Activated B cell treated with CpG ODN at 0.5 μM for 24 hours (primary cell): ENCODE measurements at regions not wholly inside any gene's neighbourhood (a gene's known extent, or its start where the extent isn't known, plus 50 kb on each side); places are given as distances from the start of the nearest gene placed in this dataset.

Experiments
- ATAC-seq: fragments of 200-7000 bp; cut with Tn5 transposase; one replicate; pipeline ENCODE4 v1.10.0; 2021; ENCODE audit warnings: low read depth, mild to moderate bottlenecking, moderate library complexity
- CTCF ChIA-PET: fragments of 350-600 bp; sonication (Branson Sonifier 250); formaldehyde crosslinking; loops from one replicate; lab custom pipeline; 2021; ENCODE audit warnings: antibody characterized with exemption; lab: Charles Lee
- POLR2A ChIA-PET: fragments of 350-600 bp; sonication (Branson Sonifier 250); formaldehyde crosslinking; loops from one replicate; lab custom pipeline; 2021; ENCODE audit warnings: antibody characterized with exemption; lab: Charles Lee
- DNase-seq: peaks from one replicate; pipeline ENCODE4 v3.0.0; 2022
- H3K27ac Mint-ChIP-seq: one replicate; pipeline ENCODE4 v1.8.0; 2020; ENCODE audit warnings: mixed read lengths
- H3K27me3 Mint-ChIP-seq: one replicate; pipeline ENCODE4 v1.8.0; 2021; ENCODE audit warnings: mixed read lengths
- H3K36me3 Mint-ChIP-seq: one replicate; pipeline ENCODE4 v1.8.0; 2021; ENCODE audit warnings: low read depth, mixed read lengths
- H3K4me1 Mint-ChIP-seq: one replicate; pipeline ENCODE4 v1.8.0; 2021; ENCODE audit warnings: mixed read lengths
- H3K4me3 Mint-ChIP-seq: one replicate; pipeline ENCODE4 v1.8.0; 2020; ENCODE audit warnings: mild to moderate bottlenecking, mixed read lengths
- H3K9me3 Mint-ChIP-seq: one replicate; pipeline ENCODE4 v1.8.0; 2020; ENCODE audit warnings: mixed read lengths
- intact Hi-C: fragments of 100-400 bp; cut with micrococcal nuclease; formaldehyde crosslinking; loops from one replicate; pipeline ENCODE4 v1.15.1; 2024
- TF ChIP-seq, protein P1 (sequence below): fragments of 200-600 bp; IDR thresholded peaks from one replicate; pipeline ENCODE4 v1.8.0; 2022; ENCODE audit warnings: antibody characterized with exemption, mild to moderate bottlenecking

DNA sequence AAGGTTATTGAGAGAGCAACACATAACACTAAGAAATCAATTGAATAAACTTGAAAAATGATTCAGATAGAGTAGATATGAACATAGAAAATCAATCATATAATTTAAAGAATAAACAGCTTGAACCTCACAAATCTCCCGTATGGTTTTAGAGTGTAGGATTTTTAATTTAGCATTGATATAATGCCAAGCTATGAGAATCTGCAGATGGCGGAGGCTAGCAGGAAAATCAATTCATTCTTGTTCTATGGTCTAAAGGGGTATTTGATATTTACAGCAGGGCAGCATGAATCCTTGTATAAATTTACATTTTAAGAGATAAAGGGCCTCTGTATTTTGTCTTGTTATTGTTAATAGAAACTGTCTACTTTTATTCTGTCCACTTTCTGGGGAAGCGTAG lies 797.0 kb downstream of the GALR1 start:
- Mint-ChIP-seq H3K4me1 (no peaks in the 10 kb centered on the region), H3K36me3 (no peaks in the 10 kb centered on the region), H3K27ac (no peak overlapping the region), H3K9me3 (peaks cover 4% of the 10 kb centered on the region), H3K4me3 (no peak overlapping the region), H3K27me3 (no peaks in the 10 kb centered on the region)
- intact Hi-C loops, result no loop called here
- TF ChIP-seq, protein P1, sequence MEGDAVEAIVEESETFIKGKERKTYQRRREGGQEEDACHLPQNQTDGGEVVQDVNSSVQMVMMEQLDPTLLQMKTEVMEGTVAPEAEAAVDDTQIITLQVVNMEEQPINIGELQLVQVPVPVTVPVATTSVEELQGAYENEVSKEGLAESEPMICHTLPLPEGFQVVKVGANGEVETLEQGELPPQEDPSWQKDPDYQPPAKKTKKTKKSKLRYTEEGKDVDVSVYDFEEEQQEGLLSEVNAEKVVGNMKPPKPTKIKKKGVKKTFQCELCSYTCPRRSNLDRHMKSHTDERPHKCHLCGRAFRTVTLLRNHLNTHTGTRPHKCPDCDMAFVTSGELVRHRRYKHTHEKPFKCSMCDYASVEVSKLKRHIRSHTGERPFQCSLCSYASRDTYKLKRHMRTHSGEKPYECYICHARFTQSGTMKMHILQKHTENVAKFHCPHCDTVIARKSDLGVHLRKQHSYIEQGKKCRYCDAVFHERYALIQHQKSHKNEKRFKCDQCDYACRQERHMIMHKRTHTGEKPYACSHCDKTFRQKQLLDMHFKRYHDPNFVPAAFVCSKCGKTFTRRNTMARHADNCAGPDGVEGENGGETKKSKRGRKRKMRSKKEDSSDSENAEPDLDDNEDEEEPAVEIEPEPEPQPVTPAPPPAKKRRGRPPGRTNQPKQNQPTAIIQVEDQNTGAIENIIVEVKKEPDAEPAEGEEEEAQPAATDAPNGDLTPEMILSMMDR, result no peak
- DNase-seq (no peak), ATAC-seq (no peak)
- ChIA-PET POLR2A (no interaction called here), CTCF (interaction anchor here (1.5 kb wide), 1 partner anchor 8 kb away, joined by 3 read pairs; no protein-coding TSS in a partner anchor)

DNA sequence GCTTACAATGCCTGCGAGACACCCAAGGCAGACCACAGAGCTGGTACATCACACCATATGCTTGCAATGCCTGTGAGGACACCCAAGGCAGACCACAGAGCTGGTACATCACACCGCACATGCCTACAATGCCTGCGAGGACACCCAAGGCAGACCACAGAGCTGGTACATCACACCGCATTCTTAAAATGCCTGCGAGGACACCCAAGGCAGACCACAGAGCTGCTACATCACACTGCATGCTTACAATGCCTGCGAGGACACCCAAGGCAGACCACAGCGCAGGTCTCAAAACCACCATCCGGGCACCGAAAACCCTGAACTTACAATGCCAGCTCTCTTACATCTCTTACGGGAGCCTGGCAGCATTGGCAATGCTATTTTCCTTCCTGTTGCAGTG lies 799.6 kb downstream of the GALR1 start:
- H3K36me3 Mint-ChIP-seq, result no peaks in the 10 kb centered on the region

DNA sequence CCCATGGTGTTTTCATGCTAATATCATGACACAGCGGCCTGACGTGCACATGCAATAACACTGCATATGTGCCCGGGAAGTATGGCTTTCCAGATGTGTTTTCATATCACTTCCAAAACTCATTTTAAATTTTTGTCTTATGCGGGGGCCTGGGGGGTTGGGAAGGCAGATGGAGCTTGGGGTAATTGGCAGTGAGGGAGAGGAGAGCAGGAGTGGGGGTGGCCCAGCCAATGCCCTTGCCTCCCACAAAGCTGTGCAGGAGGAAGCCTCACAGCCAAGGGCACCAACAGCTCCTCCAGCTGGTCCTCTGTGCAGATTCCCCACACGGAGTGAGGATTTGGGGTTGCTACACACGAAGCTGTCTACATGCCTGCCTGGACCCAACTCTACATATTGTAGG lies 805.2 kb downstream of the GALR1 start:
- POLR2A ChIA-PET, result no interaction called here
- Mint-ChIP-seq H3K36me3 (no peaks in the 10 kb centered on the region), H3K27me3 (no peaks in the 10 kb centered on the region), H3K9me3 (no peaks in the 10 kb centered on the region), H3K4me3 (no peak overlapping the region), H3K27ac (no peak overlapping the region), H3K4me1 (no peaks in the 10 kb centered on the region)
- intact Hi-C loops, result no loop called here
- CTCF ChIA-PET, result interaction anchor here (1.2 kb wide), 1 partner anchor 9 kb away, joined by 3 read pairs; no protein-coding TSS in a partner anchor
- TF ChIP-seq, protein P1, result no peak
- DNase-seq (no peak), ATAC-seq (no peak)

More for the DNA sequence above, 799.6 kb downstream of the GALR1 start:
- TF ChIP-seq, protein P1, result no peak
- Mint-ChIP-seq H3K4me3 (no peak overlapping the region), H3K9me3 (no peaks in the 10 kb centered on the region), H3K4me1 (no peaks in the 10 kb centered on the region), H3K27ac (no peak overlapping the region), H3K27me3 (no peaks in the 10 kb centered on the region)
- ChIA-PET POLR2A (no interaction called here), CTCF (no interaction called here)
- intact Hi-C loops, result no loop called here
- ATAC-seq, result no peak
- DNase-seq, result no peak

DNA sequence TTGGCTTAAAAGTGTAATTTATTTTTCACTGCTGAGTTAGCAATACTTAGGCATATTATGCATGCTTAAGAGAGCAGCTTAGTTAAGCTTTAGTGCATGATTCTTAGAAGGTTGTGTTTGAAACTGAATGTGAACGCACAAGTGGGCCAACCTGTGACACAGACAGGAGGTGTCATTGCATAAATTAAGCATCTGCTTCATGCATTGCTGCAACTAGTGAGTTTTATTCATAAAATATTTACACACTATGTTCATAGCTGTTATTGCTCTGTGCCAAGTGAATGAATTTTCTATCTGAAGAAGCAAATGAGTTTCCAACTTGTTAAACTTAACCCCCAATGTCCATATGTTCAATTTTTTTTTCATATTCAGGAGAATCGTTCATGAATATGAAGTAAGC lies 806.4 kb downstream of the GALR1 start:
- POLR2A ChIA-PET, result no interaction called here
- DNase-seq (no peak), ATAC-seq (no peak)
- no peaks in the 10 kb centered on the region for H3K9me3 Mint-ChIP-seq
- no peak overlapping the region for H3K27ac Mint-ChIP-seq
- CTCF ChIA-PET, result no interaction called here
- no peaks in the 10 kb centered on the region for H3K27me3 Mint-ChIP-seq
- H3K4me3 Mint-ChIP-seq, result no peak overlapping the region
- TF ChIP-seq, protein P1, result no peak
- intact Hi-C loops, result no loop called here
- no peaks in the 10 kb centered on the region for H3K4me1 Mint-ChIP-seq
- no peaks in the 10 kb centered on the region for H3K36me3 Mint-ChIP-seq

DNA sequence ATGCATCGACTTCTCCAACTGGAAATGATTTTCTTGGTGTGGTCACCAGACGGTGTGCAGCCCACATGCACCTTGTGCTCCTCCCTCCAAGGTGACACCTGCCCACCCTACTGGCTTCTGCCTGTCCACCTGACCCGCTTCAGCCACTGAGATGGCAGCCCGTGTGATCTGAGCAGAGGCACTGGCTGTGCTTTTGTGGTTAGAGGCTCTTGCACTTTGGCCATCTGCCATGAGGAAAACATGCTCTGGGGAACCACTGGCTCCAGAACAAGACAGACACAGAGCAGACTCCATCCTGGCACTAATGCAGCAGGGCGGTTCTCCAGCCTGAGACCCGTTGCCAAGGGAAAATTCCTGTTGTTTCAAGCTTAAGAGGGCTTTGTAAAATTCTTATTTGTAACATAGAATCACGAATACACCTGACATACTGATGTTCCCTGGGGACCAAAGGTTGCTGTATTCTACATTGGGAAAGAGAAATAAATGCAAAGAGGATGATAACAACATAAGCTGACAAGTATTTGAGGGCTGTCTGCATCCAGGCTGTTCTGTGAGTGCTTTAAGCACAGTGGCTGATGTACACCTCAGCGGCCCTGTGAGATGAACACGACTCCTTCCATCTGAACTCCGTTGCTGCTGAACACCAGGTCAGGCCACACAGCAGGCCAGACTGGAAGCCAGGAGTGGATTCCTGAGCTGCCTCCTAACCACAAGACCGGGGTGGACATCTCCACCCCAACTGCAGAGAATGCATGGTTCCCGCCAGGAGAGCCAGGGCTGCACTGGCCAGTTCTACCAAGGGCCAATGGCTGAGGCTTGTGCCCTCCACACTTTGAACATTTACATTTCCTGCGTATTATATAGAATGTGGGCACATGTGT lies 820.4 kb downstream of the GALR1 start:
- CTCF ChIA-PET, result no interaction called here
- H3K27ac Mint-ChIP-seq, result no peak overlapping the region
- ATAC-seq (no peak), DNase-seq (no peak)
- no peak overlapping the region for H3K4me3 Mint-ChIP-seq
- peaks cover 7% of the 10 kb centered on the region for H3K9me3 Mint-ChIP-seq
- no peaks in the 10 kb centered on the region for H3K27me3 Mint-ChIP-seq
- POLR2A ChIA-PET, result no interaction called here
- no peaks in the 10 kb centered on the region for H3K36me3 Mint-ChIP-seq
- TF ChIP-seq, protein P1, result no peak
- intact Hi-C loops, result no loop called here
- H3K4me1 Mint-ChIP-seq, result no peaks in the 10 kb centered on the region
